GM21528 (cell line): ENCODE measurements at regions not wholly inside any gene's neighbourhood (a gene's known extent, or its start where the extent isn't known, plus 50 kb on each side); places are given as distances from the start of the nearest gene placed in this dataset.

ENCODE experiments used
- ATAC-seq: cut with Tn5 transposase; IDR thresholded peaks from one replicate; pipeline ENCODE4 v1.9.1; 2021; ENCODE audit warnings: mild to moderate bottlenecking, moderate library complexity; ENCODE audit not compliant: unreplicated experiment, low FRiP score

GRCh38 chr1:172909606-172910326 lies 141.0 kb downstream of the TNFSF18 start:
- no peak for ATAC-seq

DNA sequence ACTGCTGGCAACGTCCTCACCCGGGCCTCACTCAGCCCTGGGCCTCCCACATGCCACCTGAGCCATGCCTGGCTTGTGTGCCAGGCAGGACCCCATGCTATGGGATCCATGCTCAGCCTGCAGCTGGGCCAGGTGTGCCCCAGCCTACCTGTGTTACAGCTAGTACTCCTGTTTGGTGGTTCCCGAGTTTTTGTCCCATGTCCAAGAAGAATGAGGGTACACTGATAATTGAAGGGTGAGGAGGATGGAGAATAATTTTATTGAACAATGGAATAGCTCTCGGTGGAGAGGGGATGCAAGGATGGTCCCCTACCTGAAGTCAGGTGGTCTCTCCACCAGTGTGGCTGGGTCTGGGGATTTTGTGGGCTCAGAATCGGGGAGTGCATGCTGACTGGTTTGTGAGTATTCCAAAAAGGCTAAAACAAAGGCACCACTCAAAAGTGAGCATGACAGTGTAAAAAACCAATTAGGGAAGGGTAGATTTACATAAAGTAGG lies 137.9 kb downstream of the TNFSF18 start:
- ATAC-seq, result no peak

DNA sequence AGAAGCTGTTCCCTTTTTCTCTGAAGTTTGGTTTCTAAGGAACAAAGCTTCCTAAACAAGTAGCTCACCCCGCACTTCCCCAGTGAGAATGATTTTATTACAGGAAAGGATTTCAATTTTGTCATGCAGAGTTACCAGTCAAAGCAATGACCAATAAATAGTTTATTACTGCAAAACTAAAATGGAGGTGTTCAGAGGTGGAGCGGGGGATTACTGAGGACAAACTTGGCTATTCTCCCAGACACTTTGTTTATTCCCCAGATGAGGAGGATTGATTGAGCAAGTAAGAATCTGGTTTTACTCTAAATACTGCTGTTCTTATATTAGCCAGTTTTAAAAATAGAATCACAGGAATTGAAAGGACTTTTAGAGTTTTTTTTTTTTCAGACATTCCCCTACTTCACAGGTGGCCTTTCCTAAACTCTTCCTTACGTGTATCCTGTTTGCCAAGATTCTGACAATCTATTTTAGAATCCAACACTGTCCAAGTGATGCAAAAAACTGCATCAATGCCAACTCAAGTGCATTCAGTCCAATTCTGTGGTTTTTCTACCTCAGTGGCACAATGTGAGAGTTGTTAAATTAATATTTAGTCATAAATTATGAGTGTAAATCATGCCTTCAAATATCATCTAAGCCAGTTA lies 136.1 kb downstream of the TNFSF18 start:
- no peak for ATAC-seq

DNA sequence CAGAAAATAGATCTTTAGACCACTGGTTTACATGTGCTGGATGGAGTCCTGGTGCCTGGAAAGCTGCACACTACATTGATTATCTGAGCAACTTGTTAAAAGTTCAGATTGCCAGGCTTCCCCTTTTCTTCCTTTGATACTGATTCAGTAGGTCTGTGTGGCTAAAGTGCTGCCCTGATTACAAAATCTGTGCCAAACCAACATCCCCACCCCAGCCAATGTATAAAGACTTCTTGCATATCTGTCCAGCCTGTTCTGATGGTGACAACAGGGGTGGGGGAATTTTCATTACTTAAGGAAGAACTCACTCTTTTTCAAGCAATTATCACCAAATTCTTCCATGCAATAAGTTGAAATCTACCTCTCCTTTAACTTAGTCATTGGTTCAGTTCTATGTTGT lies 135.5 kb downstream of the TNFSF18 start:
- no peak for ATAC-seq

GRCh38 chr1:172916116-172916515 lies 134.6 kb downstream of the TNFSF18 start:
- no peak for ATAC-seq

- no peak for ATAC-seq
These were observed 132.8 kb downstream of the TNFSF18 start for GRCh38 chr1:172917972-172918371.

- no peak for ATAC-seq
These were observed 132.3 kb downstream of the TNFSF18 start for GRCh38 chr1:172918478-172918877.

- ATAC-seq, result no peak
These were observed 124.7 kb downstream of the TNFSF18 start for GRCh38 chr1:172926070-172926469.

- no peak for ATAC-seq
These were observed 122.3 kb downstream of the TNFSF18 start for GRCh38 chr1:172928412-172928811.

- no peak for ATAC-seq
These were observed 121.7 kb downstream of the TNFSF18 start for GRCh38 chr1:172929006-172929405.

- ATAC-seq, result no peak
These were observed 120.6 kb downstream of the TNFSF18 start for GRCh38 chr1:172930142-172930541.

DNA sequence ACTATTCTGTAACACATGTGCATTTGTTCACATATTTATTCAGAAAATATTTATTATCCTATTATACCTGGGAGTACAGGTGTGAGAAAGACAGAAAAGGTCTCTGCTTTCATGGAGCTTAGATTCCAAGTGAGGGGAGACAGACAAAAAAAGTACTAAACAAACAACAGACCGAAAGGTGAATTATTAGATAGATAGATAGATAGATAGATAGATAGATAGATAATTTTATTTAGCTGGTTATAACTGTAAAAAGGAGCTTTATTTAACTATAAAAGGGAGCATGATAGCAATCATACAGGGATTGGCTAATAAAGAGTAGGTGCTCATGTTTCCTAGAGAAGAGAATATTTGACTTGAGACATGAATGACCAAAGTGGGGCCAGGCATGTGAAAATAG lies 119.4 kb downstream of the TNFSF18 start:
- no peak for ATAC-seq

GRCh38 chr1:172931761-172932160 lies 119.0 kb downstream of the TNFSF18 start:
- ATAC-seq, result no peak

DNA sequence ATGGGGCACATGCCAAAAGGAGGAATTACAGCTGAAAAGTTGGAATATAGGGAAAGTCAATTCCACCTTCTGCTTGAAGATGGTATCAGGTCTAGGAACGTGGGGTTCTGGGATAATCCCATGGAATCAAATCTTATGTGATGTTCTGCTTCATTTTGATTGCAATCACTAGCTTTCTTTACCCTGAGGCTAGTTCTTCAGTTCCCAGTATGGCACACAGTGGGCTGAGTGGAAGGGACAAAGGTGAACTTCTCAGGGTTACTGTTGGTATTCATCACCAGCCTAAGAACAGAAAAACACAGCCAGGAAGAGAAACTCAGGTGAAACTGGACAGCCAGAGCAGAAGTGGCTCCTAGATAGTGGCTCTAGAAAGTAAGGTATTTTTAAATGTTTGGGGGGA lies 117.8 kb downstream of the TNFSF18 start:
- ATAC-seq, result no peak

DNA sequence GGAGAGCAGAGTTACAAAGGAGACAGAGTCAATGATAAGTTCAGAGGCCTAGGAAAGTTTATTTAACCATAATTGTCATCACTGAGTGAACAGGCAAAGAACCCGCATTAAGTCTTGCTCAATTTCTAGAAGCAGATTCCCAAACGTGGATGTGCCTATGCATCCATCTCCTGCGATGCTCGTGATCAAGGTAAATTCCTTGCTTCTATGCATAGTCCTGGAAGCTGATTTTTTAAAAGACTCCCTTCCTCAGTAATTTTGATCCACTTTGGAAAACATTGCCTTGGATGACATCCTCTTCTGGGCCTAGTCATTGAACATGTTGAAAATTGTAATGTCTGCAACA lies 116.4 kb downstream of the TNFSF18 start:
- no peak for ATAC-seq

DNA sequence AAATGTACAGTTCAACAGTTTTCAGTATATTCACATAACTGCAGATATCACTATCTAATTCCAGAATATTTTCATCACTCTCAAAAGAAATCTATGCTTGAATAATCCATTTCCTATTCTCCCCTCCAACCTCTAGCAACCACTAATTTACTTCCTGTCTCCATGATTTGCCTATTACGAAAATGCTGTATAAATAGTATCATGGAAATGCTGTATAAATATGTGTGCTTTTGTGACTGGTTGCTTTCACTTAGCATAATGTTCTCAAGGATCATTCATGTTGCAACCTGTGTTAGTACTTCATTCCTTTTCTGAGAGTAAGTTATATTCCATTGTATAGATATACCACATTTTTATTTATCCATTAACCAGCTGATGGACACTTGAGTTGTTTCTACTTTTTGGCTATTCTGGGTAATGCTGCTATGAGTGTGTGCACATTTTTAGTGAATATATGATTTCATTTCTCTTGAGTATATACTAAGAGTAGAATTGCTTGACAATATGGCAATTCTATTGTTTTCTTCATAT lies 115.6 kb downstream of the TNFSF18 start:
- ATAC-seq, result no peak

- no peak for ATAC-seq
These were observed 114.6 kb downstream of the TNFSF18 start for GRCh38 chr1:172936088-172936645.

GRCh38 chr1:172938681-172939080 lies 112.1 kb downstream of the TNFSF18 start:
- ATAC-seq, result no peak

- ATAC-seq, result no peak
These were observed 111.3 kb downstream of the TNFSF18 start for GRCh38 chr1:172939475-172939874.

- ATAC-seq, result no peak
These were observed 110.4 kb downstream of the TNFSF18 start for GRCh38 chr1:172940174-172940855.

DNA sequence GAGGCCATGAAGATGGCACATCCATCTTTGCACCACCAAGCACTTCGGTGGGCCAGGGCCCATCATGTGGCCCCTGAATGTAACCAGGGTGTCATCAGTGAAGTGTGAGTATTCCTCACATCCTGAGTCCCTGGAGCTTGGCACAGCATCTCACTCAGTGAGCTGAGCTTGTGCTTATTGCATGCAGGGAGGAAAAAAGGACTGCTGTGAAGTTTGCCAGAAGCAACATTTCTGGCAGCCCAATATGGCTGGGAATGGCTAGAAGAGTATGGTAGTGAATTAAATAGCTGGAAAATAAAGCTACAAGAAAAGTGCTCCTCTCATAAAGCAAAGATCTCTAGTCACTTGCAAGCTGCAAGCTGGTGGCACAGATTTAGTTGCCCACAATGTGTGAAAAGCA lies 109.3 kb downstream of the TNFSF18 start:
- ATAC-seq, result no peak
